ENCODE measurements at regions not wholly inside any gene's neighbourhood (a gene's known extent, or its start where the extent isn't known, plus 50 kb on each side); places are given as distances from the start of the nearest gene placed in this dataset.

DNA sequence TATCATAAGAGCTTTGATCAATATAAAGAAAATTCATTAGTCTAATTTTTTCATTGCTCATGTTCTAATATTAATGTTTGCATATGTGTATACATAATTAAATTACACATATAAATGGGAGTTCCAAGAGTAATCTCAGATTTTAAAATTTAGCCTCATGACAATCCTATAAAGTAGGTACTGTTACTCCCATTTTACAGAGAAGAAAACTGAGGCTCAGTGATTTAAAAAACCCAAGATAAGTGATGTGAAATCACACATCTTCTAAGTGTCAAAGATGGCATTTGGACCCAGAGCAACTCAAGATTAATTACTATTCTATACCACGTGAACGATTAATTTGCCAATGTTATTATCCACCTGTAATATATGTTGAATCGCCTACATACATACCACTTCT, 122.3 kb downstream of the TM2D1 start:
- POLR2A ChIA-PET (ENCODE audit: unreplicated experiment) = no interaction called here
- Histone ChIP-seq H3K9me3 (ENCODE audit: low read length) (no peaks in the 10 kb centered on the region), H3K27ac (ENCODE audit: low read length) (no peak overlapping the region), H3K27me3 (ENCODE audit: low read length) (no peaks in the 10 kb centered on the region), H3K4me2 (ENCODE audit: low read length) (no peak overlapping the region), H2AFZ (ENCODE audit: low read length) (no peak overlapping the region), H3K36me3 (ENCODE audit: low read depth, low read length) (no peaks in the 10 kb centered on the region), H3K79me2 (ENCODE audit: low read length) (no peaks in the 10 kb centered on the region), H3K4me3 (ENCODE audit: low read length) (no peak overlapping the region), H3K9ac (ENCODE audit: low read length) (no peak overlapping the region), H3K9me2 (replicated peaks; ENCODE audit: low read length) (no peaks in the 10 kb centered on the region), H3K4me1 (ENCODE audit: insufficient read depth, low read length) (peaks cover 16% of the 10 kb centered on the region), H3F3A (ENCODE audit: low read length, unreplicated experiment) (no peaks in the 10 kb centered on the region), H4K20me1 (ENCODE audit: low read length) (no peaks in the 10 kb centered on the region)
- TF ChIP-seq EZH2 (IDR thresholded peaks at IDR 0.05; ENCODE audit: low read length, unreplicated experiment) (no peak), EZH2phosphoT487 (IDR thresholded peaks at IDR 0.05; ENCODE audit: borderline replicate concordance, low read length) (no peak)
- TF ChIP-seq, protein P1, sequence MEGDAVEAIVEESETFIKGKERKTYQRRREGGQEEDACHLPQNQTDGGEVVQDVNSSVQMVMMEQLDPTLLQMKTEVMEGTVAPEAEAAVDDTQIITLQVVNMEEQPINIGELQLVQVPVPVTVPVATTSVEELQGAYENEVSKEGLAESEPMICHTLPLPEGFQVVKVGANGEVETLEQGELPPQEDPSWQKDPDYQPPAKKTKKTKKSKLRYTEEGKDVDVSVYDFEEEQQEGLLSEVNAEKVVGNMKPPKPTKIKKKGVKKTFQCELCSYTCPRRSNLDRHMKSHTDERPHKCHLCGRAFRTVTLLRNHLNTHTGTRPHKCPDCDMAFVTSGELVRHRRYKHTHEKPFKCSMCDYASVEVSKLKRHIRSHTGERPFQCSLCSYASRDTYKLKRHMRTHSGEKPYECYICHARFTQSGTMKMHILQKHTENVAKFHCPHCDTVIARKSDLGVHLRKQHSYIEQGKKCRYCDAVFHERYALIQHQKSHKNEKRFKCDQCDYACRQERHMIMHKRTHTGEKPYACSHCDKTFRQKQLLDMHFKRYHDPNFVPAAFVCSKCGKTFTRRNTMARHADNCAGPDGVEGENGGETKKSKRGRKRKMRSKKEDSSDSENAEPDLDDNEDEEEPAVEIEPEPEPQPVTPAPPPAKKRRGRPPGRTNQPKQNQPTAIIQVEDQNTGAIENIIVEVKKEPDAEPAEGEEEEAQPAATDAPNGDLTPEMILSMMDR (conservative IDR thresholded peaks at IDR 0.05; ENCODE audit: low read depth, low read length) = no peak
- ATAC-seq (no peak), DNase-seq (no peak)
- CTCF ChIA-PET = no interaction called here
- intact Hi-C loops (cut with micrococcal nuclease) = no loop called here
- no TSS peak for BruUV-seq (replicated peaks)

DNA sequence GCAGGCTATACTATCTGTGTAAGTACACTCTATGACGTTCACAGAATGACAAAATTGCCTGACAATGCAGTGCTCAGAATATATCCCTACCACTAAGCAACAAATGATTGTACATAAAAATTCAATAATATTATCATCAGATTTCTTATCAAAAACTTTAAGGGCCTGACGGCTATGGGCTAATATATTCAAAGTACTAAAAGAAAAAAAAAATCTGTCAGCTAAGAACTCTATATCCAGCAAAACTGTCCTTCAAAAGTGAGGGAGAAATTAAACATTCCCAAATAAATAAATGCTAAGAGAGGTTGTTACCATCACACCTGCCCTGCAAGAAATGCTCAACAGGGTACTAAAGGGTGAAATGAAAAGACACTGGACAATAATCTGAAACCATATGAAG, 127.3 kb downstream of the TM2D1 start:
- H3K9me2 ChIP-seq (replicated peaks; ENCODE audit: low read length) = no peaks in the 10 kb centered on the region
- H3K27me3 ChIP-seq (ENCODE audit: low read length) = no peaks in the 10 kb centered on the region
- H3K9ac ChIP-seq (ENCODE audit: low read length) = no peak overlapping the region
- no peak overlapping the region for H3K4me2 ChIP-seq (ENCODE audit: low read length)
- H3K27ac ChIP-seq (ENCODE audit: low read length) = no peak overlapping the region
- H3K4me1 ChIP-seq (ENCODE audit: insufficient read depth, low read length) = no peaks in the 10 kb centered on the region
- H3K36me3 ChIP-seq (ENCODE audit: low read depth, low read length) = no peaks in the 10 kb centered on the region
- no peaks in the 10 kb centered on the region for H3F3A ChIP-seq (ENCODE audit: low read length, unreplicated experiment)
- no peaks in the 10 kb centered on the region for H4K20me1 ChIP-seq (ENCODE audit: low read length)
- intact Hi-C loops (cut with micrococcal nuclease) = no loop called here
- H3K79me2 ChIP-seq (ENCODE audit: low read length) = no peaks in the 10 kb centered on the region
- no peaks in the 10 kb centered on the region for H3K9me3 ChIP-seq (ENCODE audit: low read length)
- ChIA-PET POLR2A (ENCODE audit: unreplicated experiment) (interaction anchor here (0.6 kb wide), 1 partner anchor 467 kb away, joined by 4 read pairs; no protein-coding TSS in a partner anchor), CTCF (no interaction called here)
- ATAC-seq (no peak), DNase-seq (no peak)
- H3K4me3 ChIP-seq (ENCODE audit: low read length) = no peak overlapping the region
- BruUV-seq (replicated peaks) = no TSS peak
- TF ChIP-seq, protein P1 (conservative IDR thresholded peaks at IDR 0.05; ENCODE audit: low read depth, low read length) = no peak
- no peak for TF ChIP-seq EZH2 (IDR thresholded peaks at IDR 0.05; ENCODE audit: low read length, unreplicated experiment)
- no peak for TF ChIP-seq EZH2phosphoT487 (IDR thresholded peaks at IDR 0.05; ENCODE audit: borderline replicate concordance, low read length)
- H2AFZ ChIP-seq (ENCODE audit: low read length) = no peak overlapping the region

DNA sequence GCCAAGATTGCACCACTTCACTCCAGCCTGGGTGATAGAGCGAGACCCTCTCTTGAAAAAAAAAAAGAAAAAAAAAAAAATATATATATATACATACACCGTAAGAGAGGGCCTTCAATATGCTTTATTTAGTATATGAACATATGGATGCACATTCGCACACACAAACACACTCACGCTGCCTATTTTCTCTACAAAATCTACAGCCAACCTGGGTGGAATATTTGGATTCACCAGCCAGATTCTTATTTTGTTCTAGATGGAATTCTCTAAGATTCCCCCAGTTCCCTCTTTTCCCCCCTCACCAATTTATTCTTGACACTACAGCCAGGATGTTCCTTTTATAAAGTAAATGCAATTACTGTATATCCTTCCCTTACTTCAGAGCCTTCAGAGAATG, 131.6 kb downstream of the TM2D1 start:
- Histone ChIP-seq H3K9ac (ENCODE audit: low read length) (no peak overlapping the region), H3K27ac (ENCODE audit: low read length) (no peak overlapping the region), H2AFZ (ENCODE audit: low read length) (no peak overlapping the region), H4K20me1 (ENCODE audit: low read length) (no peaks in the 10 kb centered on the region), H3F3A (ENCODE audit: low read length, unreplicated experiment) (no peaks in the 10 kb centered on the region), H3K27me3 (ENCODE audit: low read length) (no peaks in the 10 kb centered on the region), H3K36me3 (ENCODE audit: low read depth, low read length) (no peaks in the 10 kb centered on the region), H3K9me2 (replicated peaks; ENCODE audit: low read length) (no peaks in the 10 kb centered on the region), H3K4me3 (ENCODE audit: low read length) (no peak overlapping the region), H3K4me2 (ENCODE audit: low read length) (no peak overlapping the region), H3K9me3 (ENCODE audit: low read length) (no peaks in the 10 kb centered on the region), H3K4me1 (ENCODE audit: insufficient read depth, low read length) (no peaks in the 10 kb centered on the region), H3K79me2 (ENCODE audit: low read length) (no peaks in the 10 kb centered on the region)
- no TSS peak for BruUV-seq (replicated peaks)
- intact Hi-C loops (cut with micrococcal nuclease) = no loop called here
- ChIA-PET POLR2A (ENCODE audit: unreplicated experiment) (no interaction called here), CTCF (interaction anchor here (0.6 kb wide), 1 partner anchor 252 kb away, joined by 6 read pairs; no protein-coding TSS in a partner anchor)
- no peak for ATAC-seq
- TF ChIP-seq EZH2phosphoT487 (IDR thresholded peaks at IDR 0.05; ENCODE audit: borderline replicate concordance, low read length) (no peak), EZH2 (IDR thresholded peaks at IDR 0.05; ENCODE audit: low read length, unreplicated experiment) (no peak)
- TF ChIP-seq, protein P1 (conservative IDR thresholded peaks at IDR 0.05; ENCODE audit: low read depth, low read length) = no peak
- no peak for DNase-seq
